Neuronal stem cell (in vitro differentiated cells): ENCODE measurements at regions not wholly inside any gene's neighbourhood (a gene's known extent, or its start where the extent isn't known, plus 50 kb on each side); places are given as distances from the start of the nearest gene placed in this dataset.

Experiments
- DNase-seq: peaks from one replicate; pipeline ENCODE4 v3.0.0-alpha.2; 2013; ENCODE audit warnings: low spot score
- H2AFZ ChIP-seq: one replicate; pipeline ENCODE4 v1.6.1; 2013; ENCODE audit warnings: mild to moderate bottlenecking, low read length, inconsistent platforms
- H2AK5ac ChIP-seq: 2 replicates; pipeline ENCODE4 v1.6.1; 2013; ENCODE audit warnings: low read depth, mild to moderate bottlenecking, inconsistent platforms, low read length, moderate library complexity, mixed read lengths
- H2BK120ac ChIP-seq: 2 replicates; pipeline ENCODE4 v1.6.1; 2013; ENCODE audit warnings: low read depth, mild to moderate bottlenecking, inconsistent platforms, low read length, moderate library complexity, mixed read lengths
- H2BK12ac ChIP-seq: one replicate; pipeline ENCODE4 v1.6.1; 2013; ENCODE audit warnings: low read length, inconsistent platforms
- H2BK15ac ChIP-seq: 2 replicates; pipeline ENCODE4 v1.6.1; 2013; ENCODE audit warnings: mild to moderate bottlenecking, low read length, inconsistent platforms, mixed read lengths
- H2BK5ac ChIP-seq: one replicate; pipeline ENCODE4 v1.6.1; 2013; ENCODE audit warnings: inconsistent platforms, mild to moderate bottlenecking, low read length, moderate library complexity
- H3K14ac ChIP-seq: one replicate; pipeline ENCODE4 v1.6.1; 2013; ENCODE audit warnings: low read length, inconsistent platforms
- H3K18ac ChIP-seq: 2 replicates; pipeline ENCODE4 v1.6.1; 2013; ENCODE audit warnings: low read length, inconsistent platforms
- H3K23ac ChIP-seq: 2 replicates; pipeline ENCODE4 v1.6.1; 2013; ENCODE audit warnings: low read depth, mild to moderate bottlenecking, mixed read lengths, low read length, inconsistent platforms; ENCODE audit not compliant: poor library complexity
- H3K27ac ChIP-seq: replicated peaks from 3 replicates; pipeline ENCODE4 v1.5.1; 2013; ENCODE audit warnings: low read length, inconsistent platforms
- H3K27me3 ChIP-seq, 3 experiments: 2 replicates each; pipeline ENCODE4 v1.6.1; 2013; ENCODE audit warnings: low read length in 3 of 3, mild to moderate bottlenecking in 2 of 3, inconsistent platforms in 1 of 3, low read depth in 1 of 3, mixed read lengths in 1 of 3, moderate library complexity in 1 of 3; ENCODE audit not compliant: control insufficient read depth in 3 of 3, insufficient read depth in 3 of 3
- H3K36me3 ChIP-seq, 2 donors: replicated peaks in 1 of 2; 2 replicates each; pipeline ENCODE4 v1.6.1; 2013; ENCODE audit warnings: low read length in 2 of 2; ENCODE audit not compliant: control insufficient read depth in 2 of 2, insufficient read depth in 2 of 2
- H3K4ac ChIP-seq: 2 replicates; pipeline ENCODE4 v1.6.1; 2013; ENCODE audit warnings: inconsistent platforms, mild to moderate bottlenecking, low read length, moderate library complexity
- H3K4me1 ChIP-seq, 2 donors: 1 replicate in 1 of 2; 2 replicates in 1 of 2; pipeline ENCODE4 v1.6.1; 2013; ENCODE audit warnings: low read length in 2 of 2, low read depth in 1 of 2; ENCODE audit not compliant: control insufficient read depth in 2 of 2, insufficient read depth in 1 of 2
- H3K4me2 ChIP-seq: one replicate; pipeline ENCODE4 v1.6.1; 2013; ENCODE audit warnings: mild to moderate bottlenecking, low read length, inconsistent platforms; ENCODE audit not compliant: insufficient read depth, poor library complexity, severe bottlenecking
- H3K4me3 ChIP-seq, 2 donors: 2 replicates each; pipeline ENCODE4 v1.5.1; 2013; ENCODE audit warnings: low read length in 2 of 2, mild to moderate bottlenecking in 2 of 2, inconsistent platforms in 1 of 2, moderate library complexity in 1 of 2
- H3K79me1 ChIP-seq: one replicate; pipeline ENCODE4 v1.6.1; 2013; ENCODE audit warnings: low read depth, mild to moderate bottlenecking, inconsistent platforms, low read length, moderate library complexity
- H3K9ac ChIP-seq: one replicate; pipeline ENCODE4 v1.6.1; 2013; ENCODE audit warnings: mild to moderate bottlenecking, low read depth, low read length, inconsistent platforms; ENCODE audit not compliant: poor library complexity
- H3K9me3 ChIP-seq, 2 donors: replicated peaks in 1 of 2; 2 replicates each; pipeline versions ENCODE3 to v1.6.1; 2013; ENCODE audit warnings: low read length in 2 of 2, mild to moderate bottlenecking in 2 of 2, inconsistent platforms in 1 of 2, low read depth in 1 of 2, mixed read lengths in 1 of 2, moderate library complexity in 1 of 2; ENCODE audit not compliant: control insufficient read depth in 2 of 2, insufficient read depth in 1 of 2
- H4K8ac ChIP-seq: one replicate; pipeline ENCODE4 v1.6.1; 2013; ENCODE audit warnings: low read depth, mild to moderate bottlenecking, inconsistent platforms, low read length, moderate library complexity
- H4K91ac ChIP-seq: one replicate; pipeline ENCODE4 v1.6.1; 2013; ENCODE audit warnings: low read length, low read depth, mild to moderate bottlenecking, inconsistent platforms; ENCODE audit not compliant: poor library complexity
- WGBS, 2 donors: extraction: QIAGEN DNeasy Blood & Tissue Kit; methylation state at CpG; one replicate each; pipeline ENCODE4 v1.1.7; 2013; ENCODE audit warnings: missing lambda C conversion rate in 2 of 2, mixed read lengths in 1 of 2; ENCODE audit not compliant: insufficient read length in 2 of 2, insufficient replicate concordance in 1 of 2; ENCODE audit errors: extremely low coverage in 2 of 2; 5-methylcytosine and 5-hydroxymethylcytosine counted together

GRCh38 chr11:127864861-127865260 lies 722.5 kb downstream of the ETS1 start:
- Histone ChIP-seq H3K9ac (no peak overlapping the region), H3K36me3 (no peaks in the 10 kb centered on the region), H3K18ac (no peak overlapping the region), H3K23ac (no peak overlapping the region), H3K4me1 (no peaks in the 10 kb centered on the region), H3K9me3 (no peaks in the 10 kb centered on the region), H3K4me3 (no peak overlapping the region), H2BK120ac (no peak overlapping the region), H2BK15ac (no peak overlapping the region), H3K27ac (no peak overlapping the region), H4K8ac (no peak overlapping the region), H3K79me1 (no peaks in the 10 kb centered on the region), H3K4ac (no peak overlapping the region), H3K4me2 (no peak overlapping the region), H2AK5ac (no peak overlapping the region), H2BK5ac (no peak overlapping the region), H3K14ac (no peak overlapping the region), H3K27me3 (no peaks in the 10 kb centered on the region), H2AFZ (no peak overlapping the region), H4K91ac (no peak overlapping the region), H2BK12ac (no peak overlapping the region)
- no peak for DNase-seq
- WGBS, 2 donors = no CpG with 5 or more reads among the region's 2 CpGs

GRCh38 chr11:127862406-127862805 lies 725.0 kb downstream of the ETS1 start:
- no peak overlapping the region for H2BK15ac ChIP-seq
- DNase-seq = no peak
- H2AFZ ChIP-seq = no peak overlapping the region
- H3K18ac ChIP-seq = no peak overlapping the region
- no peak overlapping the region for H2AK5ac ChIP-seq
- H2BK12ac ChIP-seq = no peak overlapping the region
- H3K9ac ChIP-seq = no peak overlapping the region
- no CpG with 5 or more reads among the region's 2 CpGs for WGBS, 2 donors
- H3K79me1 ChIP-seq = no peaks in the 10 kb centered on the region
- no peaks in the 10 kb centered on the region for H3K9me3 ChIP-seq
- no peak overlapping the region for H3K23ac ChIP-seq
- H3K27me3 ChIP-seq = no peaks in the 10 kb centered on the region
- H4K91ac ChIP-seq = no peak overlapping the region
- no peak overlapping the region for H2BK120ac ChIP-seq
- no peak overlapping the region for H2BK5ac ChIP-seq
- no peak overlapping the region for H3K4me2 ChIP-seq
- no peak overlapping the region for H3K4me3 ChIP-seq
- H3K4me1 ChIP-seq = no peaks in the 10 kb centered on the region
- no peak overlapping the region for H3K27ac ChIP-seq
- H4K8ac ChIP-seq = no peak overlapping the region
- no peak overlapping the region for H3K14ac ChIP-seq
- H3K4ac ChIP-seq = no peak overlapping the region
- no peaks in the 10 kb centered on the region for H3K36me3 ChIP-seq

- Histone ChIP-seq H2AFZ (peak overlapping the region; percentile 32), H2BK12ac (no peak overlapping the region), H2BK15ac (no peak overlapping the region)
These were observed 727.4 kb downstream of the ETS1 start for GRCh38 chr11:127859941-127860354.

GRCh38 chr11:127844876-127845275 lies 742.5 kb downstream of the ETS1 start:
- H2BK12ac ChIP-seq = no peak overlapping the region
- no peak overlapping the region for H2BK5ac ChIP-seq
- no peak overlapping the region for H2BK120ac ChIP-seq
- H3K4me1 ChIP-seq = peaks cover 4 to 18% of the 10 kb centered on the region in 2 donors
- no peak overlapping the region for H2AFZ ChIP-seq
- no peaks in the 10 kb centered on the region for H3K27me3 ChIP-seq
- H3K9me3 ChIP-seq = no peaks in the 10 kb centered on the region
- H2BK15ac ChIP-seq = no peak overlapping the region
- no CpG with 5 or more reads among the region's 4 CpGs for WGBS, 2 donors
- no peak overlapping the region for H3K4ac ChIP-seq
- no peak overlapping the region for H4K8ac ChIP-seq
- no peak overlapping the region for H3K4me2 ChIP-seq
- no peaks in the 10 kb centered on the region for H3K36me3 ChIP-seq
- H3K18ac ChIP-seq = no peak overlapping the region
- H3K23ac ChIP-seq = no peak overlapping the region
- H4K91ac ChIP-seq = no peak overlapping the region
- H3K14ac ChIP-seq = no peak overlapping the region
- H3K79me1 ChIP-seq = no peaks in the 10 kb centered on the region
- no peak overlapping the region for H3K9ac ChIP-seq
- peak; percentile 21 for DNase-seq
- no peak overlapping the region for H3K27ac ChIP-seq
- no peak overlapping the region for H3K4me3 ChIP-seq
- no peak overlapping the region for H2AK5ac ChIP-seq

More at GRCh38 chr11:127859941-127860354, 727.4 kb downstream of the ETS1 start:
- H3K18ac ChIP-seq = no peak overlapping the region
- no CpG with 5 or more reads among the region's 6 CpGs for WGBS, 2 donors
- H2BK120ac ChIP-seq = no peak overlapping the region
- no peaks in the 10 kb centered on the region for H3K4me1 ChIP-seq
- no peak overlapping the region for H3K4me3 ChIP-seq
- H3K79me1 ChIP-seq = no peaks in the 10 kb centered on the region
- DNase-seq = no peak
- H3K27me3 ChIP-seq = no peaks in the 10 kb centered on the region
- H3K23ac ChIP-seq = no peak overlapping the region
- H3K27ac ChIP-seq = no peak overlapping the region
- H3K14ac ChIP-seq = no peak overlapping the region
- H3K36me3 ChIP-seq = no peaks in the 10 kb centered on the region
- H3K4me2 ChIP-seq = no peak overlapping the region
- H3K4ac ChIP-seq = no peak overlapping the region
- H2AK5ac ChIP-seq = no peak overlapping the region
- no peak overlapping the region for H2BK5ac ChIP-seq
- H3K9me3 ChIP-seq = no peaks in the 10 kb centered on the region
- no peak overlapping the region for H4K8ac ChIP-seq
- no peak overlapping the region for H3K9ac ChIP-seq
- no peak overlapping the region for H4K91ac ChIP-seq
